ENCODE measurements at regions not wholly inside any gene's neighbourhood (a gene's known extent, or its start where the extent isn't known, plus 50 kb on each side); places are given as distances from the start of the nearest gene placed in this dataset.

DNA sequence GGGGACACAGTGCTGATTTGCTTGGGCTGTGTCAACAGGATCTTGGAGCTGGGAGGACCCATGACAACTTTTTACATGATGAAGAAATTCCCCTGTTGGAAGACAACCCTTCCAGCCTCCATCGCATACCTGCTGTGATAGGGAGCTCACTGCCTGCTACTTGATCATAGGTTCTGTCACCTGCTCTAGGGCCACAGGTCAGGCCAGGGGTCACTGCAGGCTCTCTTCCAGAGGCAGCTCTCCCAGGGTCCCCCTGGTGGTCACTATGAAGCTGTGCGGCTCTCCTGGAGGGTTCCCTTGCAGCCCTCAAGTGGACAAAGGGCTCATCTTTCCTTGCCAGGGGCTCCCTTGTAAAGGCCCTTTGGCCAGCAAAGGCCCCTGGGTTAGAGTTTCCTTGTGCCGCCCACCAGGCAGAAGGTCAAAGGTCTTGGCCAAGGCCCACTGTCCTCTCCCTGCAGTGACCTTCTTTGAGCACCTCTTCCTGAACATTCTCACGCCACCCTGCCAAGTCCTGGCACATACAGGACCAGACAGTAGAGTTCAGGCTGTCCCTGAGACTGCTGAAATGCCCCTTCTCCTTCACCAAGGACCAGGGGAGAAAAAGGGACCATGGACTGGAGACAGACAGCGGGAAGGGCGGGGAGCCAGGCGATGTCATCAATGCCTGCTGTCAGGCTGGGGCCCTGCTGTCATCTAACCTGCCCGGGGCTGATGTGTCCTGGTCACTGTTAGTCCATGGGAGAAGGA is 345.1 kb downstream of the DYSF start:
- TF ChIP-seq, protein P1, sequence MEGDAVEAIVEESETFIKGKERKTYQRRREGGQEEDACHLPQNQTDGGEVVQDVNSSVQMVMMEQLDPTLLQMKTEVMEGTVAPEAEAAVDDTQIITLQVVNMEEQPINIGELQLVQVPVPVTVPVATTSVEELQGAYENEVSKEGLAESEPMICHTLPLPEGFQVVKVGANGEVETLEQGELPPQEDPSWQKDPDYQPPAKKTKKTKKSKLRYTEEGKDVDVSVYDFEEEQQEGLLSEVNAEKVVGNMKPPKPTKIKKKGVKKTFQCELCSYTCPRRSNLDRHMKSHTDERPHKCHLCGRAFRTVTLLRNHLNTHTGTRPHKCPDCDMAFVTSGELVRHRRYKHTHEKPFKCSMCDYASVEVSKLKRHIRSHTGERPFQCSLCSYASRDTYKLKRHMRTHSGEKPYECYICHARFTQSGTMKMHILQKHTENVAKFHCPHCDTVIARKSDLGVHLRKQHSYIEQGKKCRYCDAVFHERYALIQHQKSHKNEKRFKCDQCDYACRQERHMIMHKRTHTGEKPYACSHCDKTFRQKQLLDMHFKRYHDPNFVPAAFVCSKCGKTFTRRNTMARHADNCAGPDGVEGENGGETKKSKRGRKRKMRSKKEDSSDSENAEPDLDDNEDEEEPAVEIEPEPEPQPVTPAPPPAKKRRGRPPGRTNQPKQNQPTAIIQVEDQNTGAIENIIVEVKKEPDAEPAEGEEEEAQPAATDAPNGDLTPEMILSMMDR (IDR thresholded peaks at IDR 0.05), result peak; percentile 89
- no peak for TF ChIP-seq EZH2phosphoT487 (IDR thresholded peaks at IDR 0.05)

Measured in neural progenitor cell (in vitro differentiated cells).